Astrocyte of the spinal cord (primary cell): ENCODE measurements at regions not wholly inside any gene's neighbourhood (a gene's known extent, or its start where the extent isn't known, plus 50 kb on each side); places are given as distances from the start of the nearest gene placed in this dataset.

ENCODE experiments used
- DNase-seq: peaks from one replicate; pipeline ENCODE4 v3.0.0; 2011; ENCODE audit warnings: low read depth, low spot score
- H3K4me3 ChIP-seq: 2 replicates; pipeline ENCODE4 v1.5.1; 2011; ENCODE audit warnings: low read depth, mild to moderate bottlenecking, low read length, moderate library complexity
- in situ Hi-C: cut with HindIII; loops from 2 replicates; pipeline ENCODE4 v1.10.0; 2017; ENCODE audit warnings: low sequenced_read_pairs
- TF ChIP-seq, protein P1 (sequence below): IDR thresholded peaks from 2 replicates; pipeline ENCODE4 v1.5.1; 2012; ENCODE audit warnings: low read depth, mild to moderate bottlenecking, low read length, inconsistent platforms

DNA sequence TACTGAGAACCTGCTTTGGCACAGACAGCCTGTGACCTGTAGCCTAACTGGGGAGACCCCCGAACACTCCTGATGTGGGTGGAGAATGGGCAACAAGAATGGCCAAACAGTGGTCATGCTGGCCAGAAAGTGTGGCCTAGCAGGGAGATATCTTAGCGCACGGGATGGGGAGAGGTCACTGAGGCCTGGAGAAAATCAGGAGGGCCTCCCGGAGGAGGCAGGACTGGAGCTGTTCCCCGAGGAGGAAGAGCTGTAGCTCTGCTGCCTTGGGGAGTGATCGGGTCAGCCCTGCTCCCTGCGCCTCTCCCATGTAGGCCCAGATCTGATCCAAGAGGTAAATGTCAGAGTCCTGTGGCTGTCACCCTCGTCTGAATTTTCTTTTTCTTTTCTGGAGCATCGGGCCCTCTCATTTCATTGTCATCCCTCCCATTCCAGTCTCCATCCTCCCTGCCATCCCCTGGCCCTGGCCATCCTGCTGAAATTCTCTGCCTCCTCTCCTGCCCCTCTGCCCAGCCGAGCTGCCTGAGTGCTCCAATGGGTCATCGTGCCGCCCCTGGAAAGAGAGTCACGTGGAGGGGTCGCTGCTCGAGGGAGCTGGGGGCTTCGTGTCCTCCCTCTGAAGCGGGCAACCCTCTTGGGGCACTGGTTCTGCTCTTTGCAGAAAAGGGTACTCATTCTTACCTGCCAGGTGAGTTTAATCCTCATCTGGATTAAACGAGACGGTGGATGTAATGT lies 242.9 kb downstream of the HAUS1 start:
- H3K4me3 ChIP-seq = no peak overlapping the region
- in situ Hi-C loops = no loop called here
- no peak for DNase-seq
- TF ChIP-seq, protein P1, sequence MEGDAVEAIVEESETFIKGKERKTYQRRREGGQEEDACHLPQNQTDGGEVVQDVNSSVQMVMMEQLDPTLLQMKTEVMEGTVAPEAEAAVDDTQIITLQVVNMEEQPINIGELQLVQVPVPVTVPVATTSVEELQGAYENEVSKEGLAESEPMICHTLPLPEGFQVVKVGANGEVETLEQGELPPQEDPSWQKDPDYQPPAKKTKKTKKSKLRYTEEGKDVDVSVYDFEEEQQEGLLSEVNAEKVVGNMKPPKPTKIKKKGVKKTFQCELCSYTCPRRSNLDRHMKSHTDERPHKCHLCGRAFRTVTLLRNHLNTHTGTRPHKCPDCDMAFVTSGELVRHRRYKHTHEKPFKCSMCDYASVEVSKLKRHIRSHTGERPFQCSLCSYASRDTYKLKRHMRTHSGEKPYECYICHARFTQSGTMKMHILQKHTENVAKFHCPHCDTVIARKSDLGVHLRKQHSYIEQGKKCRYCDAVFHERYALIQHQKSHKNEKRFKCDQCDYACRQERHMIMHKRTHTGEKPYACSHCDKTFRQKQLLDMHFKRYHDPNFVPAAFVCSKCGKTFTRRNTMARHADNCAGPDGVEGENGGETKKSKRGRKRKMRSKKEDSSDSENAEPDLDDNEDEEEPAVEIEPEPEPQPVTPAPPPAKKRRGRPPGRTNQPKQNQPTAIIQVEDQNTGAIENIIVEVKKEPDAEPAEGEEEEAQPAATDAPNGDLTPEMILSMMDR = no peak

DNA sequence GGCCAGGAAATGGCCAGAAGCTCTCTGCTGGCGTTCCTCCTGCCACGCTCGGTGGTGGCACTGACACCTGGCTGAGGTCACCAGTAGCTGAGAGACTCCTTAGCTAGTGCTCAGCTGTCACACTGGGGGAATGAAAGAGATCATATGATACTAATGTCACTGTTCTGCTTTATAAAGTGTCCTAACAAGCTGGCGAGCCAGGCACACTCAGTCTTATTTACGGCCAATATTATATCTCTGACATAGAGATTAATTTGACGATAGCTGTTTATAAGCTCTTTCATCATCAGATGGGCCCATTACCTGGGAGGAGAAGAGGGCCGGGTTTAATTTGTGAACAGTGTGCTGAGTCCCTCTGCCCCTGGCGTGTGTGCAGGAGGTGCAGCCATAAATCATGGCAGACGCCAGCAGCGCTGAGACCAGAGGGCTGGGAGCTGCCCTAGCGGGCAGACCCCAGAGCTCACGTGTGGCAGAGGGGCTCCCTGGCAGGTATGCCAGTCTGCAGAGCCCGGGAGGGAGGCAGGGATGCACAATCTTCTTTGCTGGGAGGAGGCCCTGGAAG lies 246.5 kb downstream of the HAUS1 start:
- H3K4me3 ChIP-seq = no peak overlapping the region
- in situ Hi-C loops = no loop called here
- no peak for DNase-seq
- TF ChIP-seq, protein P1 = no peak

DNA sequence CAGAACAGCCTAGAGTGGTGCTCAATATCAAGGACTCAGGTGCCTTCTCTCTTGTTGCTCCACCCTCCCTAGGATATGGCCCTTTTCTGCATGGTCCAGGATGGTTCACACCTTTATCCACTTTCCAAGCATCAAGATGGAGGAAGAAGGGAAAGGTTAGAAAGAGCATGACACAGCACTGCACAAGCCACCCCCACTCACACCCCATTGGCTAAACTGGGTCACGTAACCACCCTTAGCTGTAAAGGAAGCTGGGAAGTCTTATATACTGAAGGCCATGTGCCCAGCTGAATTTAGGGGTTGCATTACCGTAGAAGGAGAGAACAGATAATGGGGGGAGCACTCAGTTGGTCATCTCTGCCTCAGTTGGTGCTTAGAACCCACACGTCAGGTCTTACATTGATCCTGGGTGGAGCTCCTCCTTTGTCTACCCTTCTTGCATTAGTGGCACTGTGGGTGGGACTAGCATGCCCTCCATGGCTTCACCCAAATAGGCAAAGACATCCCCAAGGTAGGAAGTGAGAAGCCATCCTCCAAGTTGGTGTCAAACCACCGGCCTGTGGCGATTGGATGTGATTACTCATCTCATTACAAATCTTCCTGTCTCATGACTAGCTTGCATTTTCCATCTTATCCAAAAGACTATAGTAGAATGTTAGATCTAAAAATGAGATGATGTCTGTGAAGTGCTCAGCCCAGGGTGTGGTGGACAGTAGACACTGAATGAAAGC lies 248.5 kb downstream of the HAUS1 start:
- H3K4me3 ChIP-seq = no peak overlapping the region
- in situ Hi-C loops = no loop called here
- no peak for DNase-seq
- TF ChIP-seq, protein P1 = no peak

DNA sequence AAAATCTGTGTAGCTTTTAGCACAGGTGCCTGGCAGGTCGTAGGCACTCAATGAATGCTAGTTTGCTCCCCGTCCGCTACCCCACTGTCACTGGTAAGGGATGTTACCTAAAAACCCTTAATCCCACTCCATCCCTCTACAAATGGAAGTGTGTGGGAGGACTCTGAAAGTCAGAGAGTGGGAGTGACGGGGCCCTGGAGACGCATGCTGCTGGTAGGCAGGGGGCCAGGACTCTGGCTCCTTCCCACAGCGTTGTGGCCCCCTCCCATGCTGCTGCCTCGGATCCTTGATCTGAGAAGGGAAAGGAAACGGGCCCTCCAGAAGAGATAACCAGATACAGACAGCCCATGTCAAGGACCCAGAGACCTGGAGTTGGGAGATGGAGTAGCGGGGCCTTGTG lies 249.3 kb downstream of the HAUS1 start:
- TF ChIP-seq, protein P1 = no peak
- H3K4me3 ChIP-seq = no peak overlapping the region
- in situ Hi-C loops = no loop called here
- no peak for DNase-seq

DNA sequence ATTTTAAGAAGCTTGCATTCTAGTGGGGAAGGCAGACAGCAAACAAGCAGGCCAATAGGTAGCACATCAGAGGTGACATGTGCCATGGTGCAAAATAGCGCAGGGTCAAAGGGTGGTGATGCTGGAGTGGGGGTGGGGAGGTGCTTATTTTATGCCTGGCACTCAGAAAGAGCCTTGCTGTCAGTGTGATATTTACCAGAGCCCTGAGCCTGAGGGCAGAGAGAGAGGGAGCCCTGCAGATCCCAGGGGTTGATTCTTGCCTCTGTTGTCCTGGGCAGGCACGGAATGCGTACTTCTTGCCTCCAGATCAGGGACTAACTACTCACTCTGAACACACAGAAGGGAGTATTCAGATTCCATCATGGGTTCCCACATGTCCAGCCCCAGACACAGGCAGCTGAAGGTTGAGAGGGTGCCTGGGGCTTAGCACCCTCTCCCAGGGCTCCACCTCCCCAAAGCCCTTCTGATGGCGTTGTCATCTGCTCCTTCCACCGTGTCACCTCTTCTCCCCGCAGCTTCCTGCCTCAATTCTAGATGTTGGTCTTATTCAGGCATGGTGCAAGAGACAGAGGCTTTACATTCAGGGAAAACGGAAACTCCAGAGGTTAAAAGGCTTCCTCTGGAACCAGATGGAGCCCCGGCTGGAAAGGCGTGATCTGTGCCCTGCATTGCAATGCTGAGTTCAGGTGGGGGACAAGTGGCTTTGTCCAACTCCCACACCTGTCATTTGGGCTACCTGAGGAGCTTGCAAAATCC lies 252.3 kb downstream of the HAUS1 start:
- in situ Hi-C loops = no loop called here
- no peak for DNase-seq
- TF ChIP-seq, protein P1 = no peak
- no peak overlapping the region for H3K4me3 ChIP-seq

DNA sequence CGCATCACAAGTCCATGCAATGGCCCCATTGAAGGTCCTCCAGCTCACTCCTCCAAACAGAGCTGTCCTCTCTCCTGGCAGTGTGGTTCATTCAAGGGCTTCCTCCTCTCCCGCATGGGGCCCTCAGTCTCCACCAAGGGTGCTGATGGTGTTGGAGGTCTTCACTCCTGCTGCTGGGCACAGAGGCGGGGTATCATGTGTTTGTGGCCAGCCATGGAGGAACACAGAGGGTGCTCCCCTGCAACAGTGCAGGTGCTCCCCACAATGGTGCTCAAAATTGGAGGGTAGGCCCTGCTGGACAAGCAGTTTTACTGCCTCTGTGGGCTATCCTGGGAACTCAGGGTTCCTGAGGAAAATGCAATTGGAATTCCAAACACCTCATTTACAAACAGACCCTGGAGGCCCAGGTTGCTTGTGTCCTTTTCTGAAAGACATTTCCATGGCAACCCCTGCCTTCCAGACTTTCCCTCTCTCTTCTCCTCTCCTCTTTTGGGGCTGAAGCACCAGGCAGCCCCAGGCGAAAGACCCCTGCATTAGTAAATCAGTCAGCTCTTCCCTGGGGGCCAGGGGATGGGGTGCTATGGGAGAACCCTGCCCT lies 256.0 kb downstream of the HAUS1 start:
- H3K4me3 ChIP-seq = no peak overlapping the region
- in situ Hi-C loops = no loop called here
- DNase-seq = no peak
- TF ChIP-seq, protein P1 = no peak
